GM18870 (cell line): ENCODE measurements at regions not wholly inside any gene's neighbourhood (a gene's known extent, or its start where the extent isn't known, plus 50 kb on each side); places are given as distances from the start of the nearest gene placed in this dataset.

ENCODE experiments used
- ATAC-seq: cut with Tn5 transposase; IDR thresholded peaks from one replicate; pipeline ENCODE4 v1.9.1; 2021; ENCODE audit warnings: moderate library complexity; ENCODE audit not compliant: unreplicated experiment

DNA sequence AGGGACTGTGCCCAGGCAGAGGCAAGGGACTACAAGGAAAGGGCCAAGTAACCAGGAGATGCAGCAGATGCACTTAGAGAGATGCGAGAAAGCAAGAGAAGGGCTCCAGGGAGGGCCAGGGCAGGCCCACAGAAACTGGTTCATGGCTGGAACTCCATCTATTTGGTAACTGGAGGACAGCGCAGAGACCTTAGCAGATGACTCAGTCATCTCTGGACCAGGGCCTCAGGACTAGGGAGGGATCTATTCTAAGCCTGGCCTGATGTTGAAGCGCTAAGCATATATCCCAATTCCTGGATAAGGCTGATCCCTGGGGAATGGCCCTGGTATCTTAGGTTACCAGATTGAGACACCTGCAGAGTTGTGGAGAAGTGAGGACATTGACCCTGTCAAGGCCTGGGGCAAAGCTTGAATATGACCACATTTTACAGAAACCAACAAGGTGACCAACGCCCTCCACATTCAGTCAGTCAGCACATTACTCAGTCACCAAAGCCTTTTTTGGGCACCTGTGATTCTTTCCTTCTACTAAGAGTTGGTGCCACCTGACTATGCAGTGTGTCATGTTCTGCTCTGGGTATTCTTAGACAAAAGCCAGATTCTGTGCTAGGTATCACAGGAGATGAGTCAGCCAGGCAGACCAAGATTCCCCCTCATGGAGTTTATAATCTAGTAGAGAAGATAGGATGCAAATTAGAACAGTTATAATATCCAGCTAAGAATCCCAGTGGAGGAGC is 68.4 kb upstream of the SLCO3A1 start:
- no peak for ATAC-seq

- no peak for ATAC-seq
These were observed 66.3 kb upstream of the SLCO3A1 start for GRCh38 chr15:91787198-91787597.

GRCh38 chr15:91789136-91789535 is 64.4 kb upstream of the SLCO3A1 start:
- no peak for ATAC-seq

- no peak for ATAC-seq
These were observed 62.7 kb upstream of the SLCO3A1 start for GRCh38 chr15:91790836-91791235.

GRCh38 chr15:91793771-91794170 is 59.7 kb upstream of the SLCO3A1 start:
- no peak for ATAC-seq

- no peak for ATAC-seq
These were observed 58.3 kb upstream of the SLCO3A1 start for GRCh38 chr15:91795235-91795634.

DNA sequence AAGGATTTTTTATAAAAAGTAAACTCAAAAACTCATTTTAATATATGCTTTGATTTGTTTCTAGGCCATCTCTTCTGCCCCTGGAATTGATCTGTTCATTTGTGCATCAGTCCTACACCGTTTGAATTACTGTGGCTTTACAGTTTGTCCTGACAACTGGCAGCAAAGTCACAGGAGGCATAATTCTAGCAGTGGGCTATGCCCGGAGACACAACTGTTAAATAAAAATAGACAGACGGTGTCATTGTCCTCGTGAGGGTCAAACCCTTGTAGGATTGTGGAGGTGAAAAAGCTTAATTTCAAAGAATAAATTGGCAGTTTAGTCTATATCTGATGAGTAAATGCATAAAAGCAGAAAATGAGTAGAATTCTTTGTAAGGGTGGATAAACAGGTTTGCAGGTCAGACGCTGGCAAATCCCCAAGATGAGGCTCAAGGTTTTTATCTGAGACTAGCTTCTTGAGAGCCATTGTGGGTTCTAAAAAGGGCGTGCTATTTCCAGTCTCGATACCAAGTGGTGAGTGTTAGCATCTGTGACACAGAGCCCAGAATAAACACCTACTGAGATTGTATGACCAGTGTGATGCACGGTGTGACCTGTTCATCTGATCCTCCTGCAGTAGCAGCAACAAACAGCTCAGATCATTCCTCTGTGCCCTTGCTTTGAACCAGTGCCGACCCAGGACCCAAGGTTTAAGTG is 51.5 kb upstream of the SLCO3A1 start:
- ATAC-seq: no peak

DNA sequence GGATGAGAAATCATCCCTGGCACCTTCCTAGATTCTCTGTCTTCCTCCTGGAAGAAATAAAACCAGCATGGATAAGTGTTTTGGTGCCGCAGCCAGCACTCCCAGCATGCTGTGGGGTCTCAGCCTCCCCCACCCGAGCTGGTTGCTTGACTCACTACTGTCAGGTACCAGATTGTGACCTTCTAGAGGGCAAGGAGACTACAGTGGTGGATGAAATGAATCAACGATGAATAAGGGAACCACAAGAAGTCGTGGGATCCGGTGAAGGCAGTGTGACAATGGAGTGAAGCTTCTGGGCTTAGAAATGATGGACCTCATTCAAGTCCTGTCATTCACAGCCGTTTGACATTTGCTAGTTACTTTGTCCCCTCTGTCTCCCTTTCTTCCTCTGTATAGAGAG is 50.2 kb upstream of the SLCO3A1 start:
- no peak for ATAC-seq
